ENCODE measurements at regions not wholly inside any gene's neighbourhood (a gene's known extent, or its start where the extent isn't known, plus 50 kb on each side); places are given as distances from the start of the nearest gene placed in this dataset.

DNA sequence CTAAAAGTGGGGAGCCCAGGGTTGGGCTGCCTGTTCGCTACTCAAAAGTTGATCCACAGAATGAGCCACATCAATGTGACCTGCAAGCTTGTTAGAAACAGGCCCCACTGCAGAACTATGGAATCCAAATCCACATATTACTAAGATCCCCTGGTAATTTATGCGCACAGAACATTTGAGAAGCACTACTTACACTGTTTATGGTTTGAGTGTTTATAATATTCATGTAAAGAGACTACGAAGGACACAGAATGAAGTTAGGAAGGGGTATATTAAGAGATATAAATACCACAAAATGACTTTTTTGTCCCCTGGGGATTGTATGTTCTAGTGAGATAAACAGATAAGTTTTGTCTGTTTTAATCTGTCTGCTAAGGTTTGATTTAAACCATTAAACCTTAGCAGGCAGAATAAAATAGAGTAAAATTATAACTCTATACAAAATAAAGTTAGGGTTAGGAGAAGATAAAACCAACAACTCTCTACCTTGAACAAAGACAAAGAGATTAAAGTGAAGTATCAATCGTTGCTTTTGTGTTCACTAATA lies 666.9 kb upstream of the SOX9 start:
- Histone ChIP-seq H3K27me3 (ENCODE audit: control insufficient read depth, insufficient read depth, low read length) (no peaks in the 10 kb centered on the region), H3K9me3 (ENCODE audit: control insufficient read depth, insufficient read depth, low read depth, low read length) (no peaks in the 10 kb centered on the region), H3K27ac (ENCODE audit: low read length) (no peak overlapping the region), H3K4me3 (ENCODE audit: low read depth in 2 of 2, low read length in 2 of 2) (no peak overlapping the region), H3K36me3 (ENCODE audit: control insufficient read depth, insufficient read depth, low read length) (no peaks in the 10 kb centered on the region), H3K4me1 (ENCODE audit: control insufficient read depth, insufficient read depth, low read length) (no peaks in the 10 kb centered on the region)
- TF ChIP-seq TCF7L2 (IDR thresholded peaks at IDR 0.05; ENCODE audit: low read depth, low read length) (no peak), SIN3A (IDR thresholded peaks at IDR 0.05; ENCODE audit: borderline replicate concordance, insufficient read depth, low read depth, low read length) (no peak), POLR2AphosphoS5 (IDR thresholded peaks at IDR 0.05; ENCODE audit: low read depth, low read length) (no peak)
- TF ChIP-seq, protein P1, sequence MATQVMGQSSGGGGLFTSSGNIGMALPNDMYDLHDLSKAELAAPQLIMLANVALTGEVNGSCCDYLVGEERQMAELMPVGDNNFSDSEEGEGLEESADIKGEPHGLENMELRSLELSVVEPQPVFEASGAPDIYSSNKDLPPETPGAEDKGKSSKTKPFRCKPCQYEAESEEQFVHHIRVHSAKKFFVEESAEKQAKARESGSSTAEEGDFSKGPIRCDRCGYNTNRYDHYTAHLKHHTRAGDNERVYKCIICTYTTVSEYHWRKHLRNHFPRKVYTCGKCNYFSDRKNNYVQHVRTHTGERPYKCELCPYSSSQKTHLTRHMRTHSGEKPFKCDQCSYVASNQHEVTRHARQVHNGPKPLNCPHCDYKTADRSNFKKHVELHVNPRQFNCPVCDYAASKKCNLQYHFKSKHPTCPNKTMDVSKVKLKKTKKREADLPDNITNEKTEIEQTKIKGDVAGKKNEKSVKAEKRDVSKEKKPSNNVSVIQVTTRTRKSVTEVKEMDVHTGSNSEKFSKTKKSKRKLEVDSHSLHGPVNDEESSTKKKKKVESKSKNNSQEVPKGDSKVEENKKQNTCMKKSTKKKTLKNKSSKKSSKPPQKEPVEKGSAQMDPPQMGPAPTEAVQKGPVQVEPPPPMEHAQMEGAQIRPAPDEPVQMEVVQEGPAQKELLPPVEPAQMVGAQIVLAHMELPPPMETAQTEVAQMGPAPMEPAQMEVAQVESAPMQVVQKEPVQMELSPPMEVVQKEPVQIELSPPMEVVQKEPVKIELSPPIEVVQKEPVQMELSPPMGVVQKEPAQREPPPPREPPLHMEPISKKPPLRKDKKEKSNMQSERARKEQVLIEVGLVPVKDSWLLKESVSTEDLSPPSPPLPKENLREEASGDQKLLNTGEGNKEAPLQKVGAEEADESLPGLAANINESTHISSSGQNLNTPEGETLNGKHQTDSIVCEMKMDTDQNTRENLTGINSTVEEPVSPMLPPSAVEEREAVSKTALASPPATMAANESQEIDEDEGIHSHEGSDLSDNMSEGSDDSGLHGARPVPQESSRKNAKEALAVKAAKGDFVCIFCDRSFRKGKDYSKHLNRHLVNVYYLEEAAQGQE (IDR thresholded peaks at IDR 0.05; ENCODE audit: insufficient read depth in 1 of 2, low read depth in 2 of 2, low read length in 1 of 2), result no peak
- TF ChIP-seq, protein P2, sequence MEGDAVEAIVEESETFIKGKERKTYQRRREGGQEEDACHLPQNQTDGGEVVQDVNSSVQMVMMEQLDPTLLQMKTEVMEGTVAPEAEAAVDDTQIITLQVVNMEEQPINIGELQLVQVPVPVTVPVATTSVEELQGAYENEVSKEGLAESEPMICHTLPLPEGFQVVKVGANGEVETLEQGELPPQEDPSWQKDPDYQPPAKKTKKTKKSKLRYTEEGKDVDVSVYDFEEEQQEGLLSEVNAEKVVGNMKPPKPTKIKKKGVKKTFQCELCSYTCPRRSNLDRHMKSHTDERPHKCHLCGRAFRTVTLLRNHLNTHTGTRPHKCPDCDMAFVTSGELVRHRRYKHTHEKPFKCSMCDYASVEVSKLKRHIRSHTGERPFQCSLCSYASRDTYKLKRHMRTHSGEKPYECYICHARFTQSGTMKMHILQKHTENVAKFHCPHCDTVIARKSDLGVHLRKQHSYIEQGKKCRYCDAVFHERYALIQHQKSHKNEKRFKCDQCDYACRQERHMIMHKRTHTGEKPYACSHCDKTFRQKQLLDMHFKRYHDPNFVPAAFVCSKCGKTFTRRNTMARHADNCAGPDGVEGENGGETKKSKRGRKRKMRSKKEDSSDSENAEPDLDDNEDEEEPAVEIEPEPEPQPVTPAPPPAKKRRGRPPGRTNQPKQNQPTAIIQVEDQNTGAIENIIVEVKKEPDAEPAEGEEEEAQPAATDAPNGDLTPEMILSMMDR (IDR thresholded peaks at IDR 0.05), result no peak
- no TSS peak for BruUV-seq (replicated peaks)
- ChIA-PET POLR2A (interaction anchor here (0.6 kb wide), 1 partner anchor 507 kb away, joined by 5 read pairs; no protein-coding TSS in a partner anchor), CTCF (no interaction called here)
- in situ Hi-C loops (cut with HindIII; ENCODE audit: low pct_unique_long_range_greater_than_20kb, low sequenced_read_pairs) (no loop called here), intact Hi-C loops (cut with micrococcal nuclease; ENCODE audit: unreplicated experiment) (no loop called here)
- DNase-seq (ENCODE audit: low read depth, low spot score) (no peak), ATAC-seq (no peak)

DNA sequence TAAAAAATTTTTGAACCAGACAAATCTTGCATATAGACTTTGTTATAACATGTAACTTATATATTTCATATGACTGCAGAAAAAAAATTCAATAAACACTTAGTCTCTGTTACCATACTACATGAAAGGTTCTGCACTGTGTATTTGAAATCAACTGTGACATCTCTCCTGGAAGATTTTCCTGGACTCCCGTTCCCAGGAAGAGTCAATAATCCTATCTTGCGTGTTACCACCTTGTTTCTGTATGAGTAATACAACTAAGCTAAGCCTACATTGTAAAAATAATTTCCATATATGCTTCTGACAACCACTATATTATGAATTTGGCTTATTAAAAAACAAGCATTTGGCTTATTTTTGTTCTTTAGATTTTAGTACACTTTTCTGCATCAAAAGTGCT lies 665.6 kb upstream of the SOX9 start:
- Histone ChIP-seq H3K9me3 (ENCODE audit: control insufficient read depth, insufficient read depth, low read depth, low read length) (no peaks in the 10 kb centered on the region), H3K27ac (ENCODE audit: low read length) (no peak overlapping the region), H3K36me3 (ENCODE audit: control insufficient read depth, insufficient read depth, low read length) (no peaks in the 10 kb centered on the region), H3K4me1 (ENCODE audit: control insufficient read depth, insufficient read depth, low read length) (no peaks in the 10 kb centered on the region), H3K4me3 (ENCODE audit: low read depth in 2 of 2, low read length in 2 of 2) (no peak overlapping the region), H3K27me3 (ENCODE audit: control insufficient read depth, insufficient read depth, low read length) (no peaks in the 10 kb centered on the region)
- DNase-seq (ENCODE audit: low read depth, low spot score), result no peak
- no peak for ATAC-seq
- intact Hi-C loops (cut with micrococcal nuclease; ENCODE audit: unreplicated experiment) (no loop called here), in situ Hi-C loops (cut with HindIII; ENCODE audit: low pct_unique_long_range_greater_than_20kb, low sequenced_read_pairs) (no loop called here)
- BruUV-seq (replicated peaks), result no TSS peak
- ChIA-PET POLR2A (no interaction called here), CTCF (interaction anchor here (0.6 kb wide), 1 partner anchor 72 kb away, joined by 3 read pairs; no protein-coding TSS in a partner anchor)
- TF ChIP-seq, protein P1 (IDR thresholded peaks at IDR 0.05; ENCODE audit: insufficient read depth in 1 of 2, low read depth in 2 of 2, low read length in 1 of 2), result no peak
- TF ChIP-seq TCF7L2 (IDR thresholded peaks at IDR 0.05; ENCODE audit: low read depth, low read length) (no peak), SIN3A (IDR thresholded peaks at IDR 0.05; ENCODE audit: borderline replicate concordance, insufficient read depth, low read depth, low read length) (no peak), POLR2AphosphoS5 (IDR thresholded peaks at IDR 0.05; ENCODE audit: low read depth, low read length) (no peak)
- TF ChIP-seq, protein P2 (IDR thresholded peaks at IDR 0.05), result no peak

All from Panc1 (cell line).